ENCODE measurements at regions not wholly inside any gene's neighbourhood (a gene's known extent, or its start where the extent isn't known, plus 50 kb on each side); places are given as distances from the start of the nearest gene placed in this dataset.

- H3K79me2 ChIP-seq (replicated peaks; ENCODE audit: insufficient read depth): no peaks in the 10 kb centered on the region
- no peak for DNase-seq (ENCODE audit: low spot score)
- H3K9me2 ChIP-seq (ENCODE audit: insufficient read depth): 0 out of 2 replicates have a peak, but pooled peaks cover 6% of the 10 kb centered on the region
- Mint-ChIP-seq H3K27ac (no peak overlapping the region), H3K36me3 (ENCODE audit: low read depth) (peaks cover 23% of the 10 kb centered on the region; the same call in 2 of the 3 replicates), H3K4me3 (no peak overlapping the region), H3K4me1 (peaks cover 20% of the 10 kb centered on the region), H3K9me3 (peaks cover 22% of the 10 kb centered on the region), H3K27me3 (ENCODE audit: insufficient read depth, low read depth, poor library complexity) (no peaks in the 10 kb centered on the region)
- no peak for ATAC-seq
- H3K27ac ChIP-seq (ENCODE audit: low read depth): no peak overlapping the region
- no peak overlapping the region for H3K4me3 ChIP-seq
- H4K20me1 ChIP-seq (replicated peaks; ENCODE audit: insufficient read depth): no peaks in the 10 kb centered on the region
- no peaks in the 10 kb centered on the region for H3F3A ChIP-seq (replicated peaks; ENCODE audit: low read depth)
- peaks cover 8% of the 10 kb centered on the region; the same call in 1 of the 2 replicates for H3K4me1 ChIP-seq (ENCODE audit: insufficient read depth)
- no peak overlapping the region for H3K4me2 ChIP-seq
- no peaks in the 10 kb centered on the region for H3K27me3 ChIP-seq (ENCODE audit: insufficient read depth)
- TF ChIP-seq STAT1 (IDR thresholded peaks at IDR 0.05; ENCODE audit: unreplicated experiment) (no peak), JUNB (IDR thresholded peaks at IDR 0.05; ENCODE audit: unreplicated experiment) (no peak), EZH2 (IDR thresholded peaks at IDR 0.05; ENCODE audit: low read depth, unreplicated experiment) (no peak)
- TF ChIP-seq, protein P1, sequence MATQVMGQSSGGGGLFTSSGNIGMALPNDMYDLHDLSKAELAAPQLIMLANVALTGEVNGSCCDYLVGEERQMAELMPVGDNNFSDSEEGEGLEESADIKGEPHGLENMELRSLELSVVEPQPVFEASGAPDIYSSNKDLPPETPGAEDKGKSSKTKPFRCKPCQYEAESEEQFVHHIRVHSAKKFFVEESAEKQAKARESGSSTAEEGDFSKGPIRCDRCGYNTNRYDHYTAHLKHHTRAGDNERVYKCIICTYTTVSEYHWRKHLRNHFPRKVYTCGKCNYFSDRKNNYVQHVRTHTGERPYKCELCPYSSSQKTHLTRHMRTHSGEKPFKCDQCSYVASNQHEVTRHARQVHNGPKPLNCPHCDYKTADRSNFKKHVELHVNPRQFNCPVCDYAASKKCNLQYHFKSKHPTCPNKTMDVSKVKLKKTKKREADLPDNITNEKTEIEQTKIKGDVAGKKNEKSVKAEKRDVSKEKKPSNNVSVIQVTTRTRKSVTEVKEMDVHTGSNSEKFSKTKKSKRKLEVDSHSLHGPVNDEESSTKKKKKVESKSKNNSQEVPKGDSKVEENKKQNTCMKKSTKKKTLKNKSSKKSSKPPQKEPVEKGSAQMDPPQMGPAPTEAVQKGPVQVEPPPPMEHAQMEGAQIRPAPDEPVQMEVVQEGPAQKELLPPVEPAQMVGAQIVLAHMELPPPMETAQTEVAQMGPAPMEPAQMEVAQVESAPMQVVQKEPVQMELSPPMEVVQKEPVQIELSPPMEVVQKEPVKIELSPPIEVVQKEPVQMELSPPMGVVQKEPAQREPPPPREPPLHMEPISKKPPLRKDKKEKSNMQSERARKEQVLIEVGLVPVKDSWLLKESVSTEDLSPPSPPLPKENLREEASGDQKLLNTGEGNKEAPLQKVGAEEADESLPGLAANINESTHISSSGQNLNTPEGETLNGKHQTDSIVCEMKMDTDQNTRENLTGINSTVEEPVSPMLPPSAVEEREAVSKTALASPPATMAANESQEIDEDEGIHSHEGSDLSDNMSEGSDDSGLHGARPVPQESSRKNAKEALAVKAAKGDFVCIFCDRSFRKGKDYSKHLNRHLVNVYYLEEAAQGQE (IDR thresholded peaks at IDR 0.05; ENCODE audit: unreplicated experiment): no peak
- 0 out of 2 replicates have a peak overlapping the region, but pooled peaks have one; percentile 24 for H2AFZ ChIP-seq
- H3K36me3 ChIP-seq (ENCODE audit: insufficient read depth): peaks cover 6% of the 10 kb centered on the region; the same call in 1 of the 2 replicates
These were observed 410.4 kb upstream of the MPDZ start for GRCh38 chr9:13689925-13690324.

GRCh38 chr9:13688990-13689600, 409.6 kb upstream of the MPDZ start:
- Histone ChIP-seq H3K4me3 (no peak overlapping the region), H3K4me1 (ENCODE audit: insufficient read depth) (peaks cover 8% of the 10 kb centered on the region; the same call in 1 of the 2 replicates), H3K27me3 (ENCODE audit: insufficient read depth) (no peaks in the 10 kb centered on the region), H3K79me2 (replicated peaks; ENCODE audit: insufficient read depth) (no peaks in the 10 kb centered on the region), H3K36me3 (ENCODE audit: insufficient read depth) (peaks cover 6% of the 10 kb centered on the region; the same call in 1 of the 2 replicates), H3K27ac (ENCODE audit: low read depth) (0 out of 2 replicates have a peak overlapping the region, but pooled peaks have one; percentile 16), H4K20me1 (replicated peaks; ENCODE audit: insufficient read depth) (no peaks in the 10 kb centered on the region), H3K4me2 (no peak overlapping the region), H3K9me2 (ENCODE audit: insufficient read depth) (0 out of 2 replicates have a peak, but pooled peaks cover 6% of the 10 kb centered on the region), H3F3A (replicated peaks; ENCODE audit: low read depth) (no peaks in the 10 kb centered on the region), H2AFZ (peak overlapping the region; percentile 19)
- H3K4me1 Mint-ChIP-seq: peaks cover 20% of the 10 kb centered on the region
- peak overlapping the region; percentile 89 for H3K27ac Mint-ChIP-seq
- ATAC-seq (peak; percentile 24), DNase-seq (ENCODE audit: low spot score) (peak; percentile 46)
- TF ChIP-seq, protein P2, sequence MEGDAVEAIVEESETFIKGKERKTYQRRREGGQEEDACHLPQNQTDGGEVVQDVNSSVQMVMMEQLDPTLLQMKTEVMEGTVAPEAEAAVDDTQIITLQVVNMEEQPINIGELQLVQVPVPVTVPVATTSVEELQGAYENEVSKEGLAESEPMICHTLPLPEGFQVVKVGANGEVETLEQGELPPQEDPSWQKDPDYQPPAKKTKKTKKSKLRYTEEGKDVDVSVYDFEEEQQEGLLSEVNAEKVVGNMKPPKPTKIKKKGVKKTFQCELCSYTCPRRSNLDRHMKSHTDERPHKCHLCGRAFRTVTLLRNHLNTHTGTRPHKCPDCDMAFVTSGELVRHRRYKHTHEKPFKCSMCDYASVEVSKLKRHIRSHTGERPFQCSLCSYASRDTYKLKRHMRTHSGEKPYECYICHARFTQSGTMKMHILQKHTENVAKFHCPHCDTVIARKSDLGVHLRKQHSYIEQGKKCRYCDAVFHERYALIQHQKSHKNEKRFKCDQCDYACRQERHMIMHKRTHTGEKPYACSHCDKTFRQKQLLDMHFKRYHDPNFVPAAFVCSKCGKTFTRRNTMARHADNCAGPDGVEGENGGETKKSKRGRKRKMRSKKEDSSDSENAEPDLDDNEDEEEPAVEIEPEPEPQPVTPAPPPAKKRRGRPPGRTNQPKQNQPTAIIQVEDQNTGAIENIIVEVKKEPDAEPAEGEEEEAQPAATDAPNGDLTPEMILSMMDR (conservative IDR thresholded peaks at IDR 0.05; ENCODE audit: low read depth in 2 of 2): peak; percentile 64 to 71
- no peak for TF ChIP-seq ZNF331 (CRISPR knock-in tag; IDR thresholded peaks at IDR 0.05; ENCODE audit: low read depth)
- peaks cover 23% of the 10 kb centered on the region; the same call in 2 of the 3 replicates for H3K36me3 Mint-ChIP-seq (ENCODE audit: low read depth)
- no peak overlapping the region for H3K4me3 Mint-ChIP-seq
- no peaks in the 10 kb centered on the region for H3K27me3 Mint-ChIP-seq (ENCODE audit: insufficient read depth, low read depth, poor library complexity)
- peaks cover 22% of the 10 kb centered on the region for H3K9me3 Mint-ChIP-seq

Measured in GM23338 (cell line).